Tibial nerve (tissue), 4 donors: ENCODE measurements at regions not wholly inside any gene's neighbourhood (a gene's known extent, or its start where the extent isn't known, plus 50 kb on each side); places are given as distances from the start of the nearest gene placed in this dataset.

Experiments
- CTCF ChIP-seq, 5 experiments: fragments of 200-600 bp in 3 of 5; fragments of 450-650 bp in 2 of 5; sonication (generic) in 3 of 5; IDR thresholded peaks; one replicate each; pipeline ENCODE4 v1.5.1; 2016 to 2019; ENCODE audit warnings: antibody characterized with exemption in 5 of 5, mild to moderate bottlenecking in 3 of 5, moderate library complexity in 2 of 5
- EP300 ChIP-seq, 2 donors: sonication (generic); formaldehyde crosslinking; IDR thresholded peaks; one replicate each; pipeline ENCODE4 v1.6.1; 2017; ENCODE audit warnings: antibody characterized with exemption in 2 of 2, mild to moderate bottlenecking in 1 of 2
- POLR2A ChIP-seq, 2 donors: fragments of 450-650 bp; IDR thresholded peaks; one replicate each; pipeline ENCODE4 v1.6.1; 2017; ENCODE audit warnings: antibody characterized with exemption in 2 of 2, mild to moderate bottlenecking in 2 of 2, moderate library complexity in 2 of 2

- TF ChIP-seq CTCF (IDR thresholded peaks at IDR 0.05) (no peak), POLR2A (IDR thresholded peaks at IDR 0.05) (peak in 1 of 2 donors; percentile 15), EP300 (IDR thresholded peaks at IDR 0.05) (peak in 1 of 2 donors; percentile 27)
These were observed 229.4 kb downstream of the ZNF516 start for GRCh38 chr18:76265497-76266235.
